Breast epithelium (tissue), 3 donors: ENCODE measurements at regions not wholly inside any gene's neighbourhood (a gene's known extent, or its start where the extent isn't known, plus 50 kb on each side); places are given as distances from the start of the nearest gene placed in this dataset.

ENCODE experiments used
- POLR2A ChIP-seq: fragments of 450-650 bp; IDR thresholded peaks from one replicate; pipeline ENCODE4 v1.6.1; 2016; ENCODE audit warnings: antibody characterized with exemption, mild to moderate bottlenecking, moderate library complexity
- POLR2AphosphoS5 ChIP-seq, 3 donors: sonication (generic); formaldehyde crosslinking; IDR thresholded peaks; one replicate each; pipeline ENCODE4 v1.6.1; 2017; ENCODE audit warnings: antibody characterized with exemption in 3 of 3
- TF ChIP-seq, protein P1 (sequence below), 3 donors: fragments of 450-650 bp; IDR thresholded peaks; one replicate each; pipeline ENCODE4 v1.5.1; 2016 to 2017; ENCODE audit warnings: antibody characterized with exemption in 3 of 3, mild to moderate bottlenecking in 3 of 3, moderate library complexity in 3 of 3

DNA sequence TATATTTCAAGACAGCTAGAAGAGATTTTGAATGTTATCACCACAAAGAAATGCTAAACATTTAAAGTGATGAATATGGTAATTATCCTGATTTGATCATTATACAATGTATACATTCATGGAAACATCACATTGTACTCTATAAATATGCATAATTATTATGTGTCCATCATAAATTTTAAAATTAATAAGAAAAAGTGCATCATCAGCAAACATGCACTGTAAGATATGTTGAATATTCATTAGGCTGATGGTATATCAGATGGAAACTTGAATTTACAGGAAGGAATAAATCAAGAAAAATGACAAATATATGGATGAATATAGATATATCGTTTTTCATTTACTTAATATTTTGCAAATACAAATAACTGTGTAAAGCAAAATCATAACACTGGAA is 812.1 kb upstream of the INTU start:
- TF ChIP-seq, protein P1, sequence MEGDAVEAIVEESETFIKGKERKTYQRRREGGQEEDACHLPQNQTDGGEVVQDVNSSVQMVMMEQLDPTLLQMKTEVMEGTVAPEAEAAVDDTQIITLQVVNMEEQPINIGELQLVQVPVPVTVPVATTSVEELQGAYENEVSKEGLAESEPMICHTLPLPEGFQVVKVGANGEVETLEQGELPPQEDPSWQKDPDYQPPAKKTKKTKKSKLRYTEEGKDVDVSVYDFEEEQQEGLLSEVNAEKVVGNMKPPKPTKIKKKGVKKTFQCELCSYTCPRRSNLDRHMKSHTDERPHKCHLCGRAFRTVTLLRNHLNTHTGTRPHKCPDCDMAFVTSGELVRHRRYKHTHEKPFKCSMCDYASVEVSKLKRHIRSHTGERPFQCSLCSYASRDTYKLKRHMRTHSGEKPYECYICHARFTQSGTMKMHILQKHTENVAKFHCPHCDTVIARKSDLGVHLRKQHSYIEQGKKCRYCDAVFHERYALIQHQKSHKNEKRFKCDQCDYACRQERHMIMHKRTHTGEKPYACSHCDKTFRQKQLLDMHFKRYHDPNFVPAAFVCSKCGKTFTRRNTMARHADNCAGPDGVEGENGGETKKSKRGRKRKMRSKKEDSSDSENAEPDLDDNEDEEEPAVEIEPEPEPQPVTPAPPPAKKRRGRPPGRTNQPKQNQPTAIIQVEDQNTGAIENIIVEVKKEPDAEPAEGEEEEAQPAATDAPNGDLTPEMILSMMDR (IDR thresholded peaks at IDR 0.05), result no peak
- TF ChIP-seq POLR2A (no peak), POLR2AphosphoS5 (IDR thresholded peaks at IDR 0.05) (no peak)
